PC-3 (cell line): ENCODE measurements at regions not wholly inside any gene's neighbourhood (a gene's known extent, or its start where the extent isn't known, plus 50 kb on each side); places are given as distances from the start of the nearest gene placed in this dataset.

ENCODE experiments used
- ATAC-seq: fragments of 200-7000 bp; cut with Tn5 transposase; 2 replicates; pipeline ENCODE4 v1.9.1; 2020; ENCODE audit warnings: mild to moderate bottlenecking, moderate library complexity
- BruUV-seq: library from RNA; stranded (reverse); fragments of 400-500 nt; replicated peaks from 2 replicates; lab custom pipeline; 2021; lab: Mats Ljungman, UMichigan
- CTCF ChIA-PET: fragments of 300-600 bp; sonication (Branson Sonifier 250); formaldehyde crosslinking; loops from one replicate; lab custom pipeline; 2022; ENCODE audit warnings: antibody characterized with exemption; lab: Charles Lee
- POLR2A ChIA-PET: fragments of 300-600 bp; sonication (Branson Sonifier 250); formaldehyde crosslinking; loops from one replicate; lab custom pipeline; 2022; ENCODE audit warnings: antibody characterized with exemption; ENCODE audit not compliant: unreplicated experiment; lab: Charles Lee
- DNase-seq: peaks from one replicate; pipeline ENCODE4 v3.0.0-alpha.2; 2015
- H2AFZ ChIP-seq: fragments of 300-600 bp; sonication (generic); 2 replicates; pipeline ENCODE4 v1.6.0; 2016; ENCODE audit warnings: antibody characterized with exemption, low read length
- H3F3A ChIP-seq: fragments of 300-600 bp; sonication (generic); one replicate; pipeline ENCODE4 v1.6.0; 2017; ENCODE audit warnings: antibody characterized with exemption, low read length, control low read depth, mild to moderate bottlenecking; ENCODE audit not compliant: unreplicated experiment
- H3K27ac ChIP-seq: fragments of 300-600 bp; sonication (generic); 2 replicates; pipeline ENCODE4 v1.5.1; 2016; ENCODE audit warnings: mild to moderate bottlenecking, low read length
- H3K27me3 ChIP-seq: fragments of 300-600 bp; sonication (generic); 2 replicates; pipeline ENCODE4 v1.6.1; 2016; ENCODE audit warnings: low read length, mixed read lengths
- H3K36me3 ChIP-seq: fragments of 300-600 bp; sonication (generic); 2 replicates; pipeline ENCODE4 v1.6.1; 2016; ENCODE audit warnings: low read depth, mixed run types, low read length, mixed read lengths
- H3K4me1 ChIP-seq: fragments of 300-600 bp; sonication (generic); 2 replicates; pipeline ENCODE4 v1.5.1; 2016; ENCODE audit warnings: low read length; ENCODE audit not compliant: insufficient read depth
- H3K4me2 ChIP-seq: fragments of 300-600 bp; sonication (generic); 2 replicates; pipeline ENCODE4 v1.6.0; 2016; ENCODE audit warnings: low read length
- H3K4me3 ChIP-seq: fragments of 300-600 bp; sonication (generic); 2 replicates; pipeline ENCODE4 v1.5.1; 2016; ENCODE audit warnings: mild to moderate bottlenecking, low read length, mixed read lengths
- H3K79me2 ChIP-seq: fragments of 300-600 bp; sonication (generic); 2 replicates; pipeline ENCODE4 v1.6.1; 2017; ENCODE audit warnings: low read length, mixed read lengths
- H3K9ac ChIP-seq: fragments of 300-600 bp; sonication (generic); 2 replicates; pipeline ENCODE4 v1.6.0; 2016; ENCODE audit warnings: mild to moderate bottlenecking, low read length
- H3K9me2 ChIP-seq: fragments of 300-600 bp; sonication (generic); replicated peaks from 2 replicates; pipeline ENCODE4 v1.6.1; 2016; ENCODE audit warnings: mixed run types, low read length, mixed read lengths
- H3K9me3 ChIP-seq: fragments of 300-600 bp; sonication (generic); 2 replicates; pipeline ENCODE4 v1.6.1; 2016; ENCODE audit warnings: low read length, mixed read lengths
- H4K20me1 ChIP-seq: fragments of 300-600 bp; sonication (generic); 2 replicates; pipeline ENCODE4 v1.6.1; 2016; ENCODE audit warnings: low read length, mixed read lengths
- EZH2 ChIP-seq: fragments of 300-600 bp; sonication (generic); IDR thresholded peaks from one replicate; pipeline ENCODE4 v1.6.1; 2017; ENCODE audit warnings: antibody characterized with exemption, mild to moderate bottlenecking, low read length; ENCODE audit not compliant: unreplicated experiment
- EZH2phosphoT487 ChIP-seq: fragments of 300-600 bp; sonication (generic); IDR thresholded peaks from 2 replicates; pipeline ENCODE4 v1.6.1; 2018; ENCODE audit warnings: mild to moderate bottlenecking, antibody characterized with exemption, low read length, borderline replicate concordance
- intact Hi-C: fragments of 100-400 bp; cut with micrococcal nuclease; formaldehyde crosslinking; loops from 2 replicates; pipeline ENCODE4 v1.9.0; 2023
- TF ChIP-seq, protein P1 (sequence below): fragments of 300-600 bp; sonication (generic); conservative IDR thresholded peaks from 2 replicates; pipeline ENCODE4 v1.5.1; 2017; ENCODE audit warnings: antibody characterized with exemption, low read depth, mild to moderate bottlenecking, low read length

DNA sequence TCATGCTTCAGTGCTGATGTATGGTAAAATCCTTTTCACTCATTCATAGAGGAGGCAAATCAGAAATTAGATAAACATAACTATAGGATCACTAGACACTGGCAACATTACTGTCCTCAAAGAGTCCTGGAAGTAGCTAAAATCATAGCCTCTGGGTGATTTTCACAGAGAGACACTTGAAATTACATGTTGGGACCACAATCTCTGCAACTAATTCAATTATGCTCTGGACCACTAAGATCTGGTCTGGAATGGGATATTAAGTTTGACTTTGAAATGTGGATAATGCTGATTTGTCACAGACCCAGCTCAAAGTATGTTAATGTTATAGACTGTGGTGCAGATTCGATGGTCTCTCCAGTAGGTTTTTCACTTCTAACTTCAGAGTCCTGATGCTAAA, 214.6 kb upstream of the CCNH start:
- Histone ChIP-seq H3K4me3 (no peak overlapping the region), H3K27ac (no peak overlapping the region), H2AFZ (no peak overlapping the region), H4K20me1 (no peaks in the 10 kb centered on the region), H3K27me3 (peaks cover 25% of the 10 kb centered on the region), H3K36me3 (no peaks in the 10 kb centered on the region), H3F3A (no peaks in the 10 kb centered on the region), H3K79me2 (no peaks in the 10 kb centered on the region), H3K9me2 (no peaks in the 10 kb centered on the region), H3K4me1 (no peaks in the 10 kb centered on the region), H3K9me3 (no peaks in the 10 kb centered on the region), H3K4me2 (no peak overlapping the region), H3K9ac (no peak overlapping the region)
- TF ChIP-seq EZH2, result no peak
- TF ChIP-seq, protein P1, sequence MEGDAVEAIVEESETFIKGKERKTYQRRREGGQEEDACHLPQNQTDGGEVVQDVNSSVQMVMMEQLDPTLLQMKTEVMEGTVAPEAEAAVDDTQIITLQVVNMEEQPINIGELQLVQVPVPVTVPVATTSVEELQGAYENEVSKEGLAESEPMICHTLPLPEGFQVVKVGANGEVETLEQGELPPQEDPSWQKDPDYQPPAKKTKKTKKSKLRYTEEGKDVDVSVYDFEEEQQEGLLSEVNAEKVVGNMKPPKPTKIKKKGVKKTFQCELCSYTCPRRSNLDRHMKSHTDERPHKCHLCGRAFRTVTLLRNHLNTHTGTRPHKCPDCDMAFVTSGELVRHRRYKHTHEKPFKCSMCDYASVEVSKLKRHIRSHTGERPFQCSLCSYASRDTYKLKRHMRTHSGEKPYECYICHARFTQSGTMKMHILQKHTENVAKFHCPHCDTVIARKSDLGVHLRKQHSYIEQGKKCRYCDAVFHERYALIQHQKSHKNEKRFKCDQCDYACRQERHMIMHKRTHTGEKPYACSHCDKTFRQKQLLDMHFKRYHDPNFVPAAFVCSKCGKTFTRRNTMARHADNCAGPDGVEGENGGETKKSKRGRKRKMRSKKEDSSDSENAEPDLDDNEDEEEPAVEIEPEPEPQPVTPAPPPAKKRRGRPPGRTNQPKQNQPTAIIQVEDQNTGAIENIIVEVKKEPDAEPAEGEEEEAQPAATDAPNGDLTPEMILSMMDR, result no peak
- no peak for TF ChIP-seq EZH2phosphoT487
- intact Hi-C loops, result no loop called here
- ATAC-seq, result no peak
- no TSS peak for BruUV-seq
- no peak for DNase-seq
- POLR2A ChIA-PET, result no interaction called here
- CTCF ChIA-PET, result no interaction called here

DNA sequence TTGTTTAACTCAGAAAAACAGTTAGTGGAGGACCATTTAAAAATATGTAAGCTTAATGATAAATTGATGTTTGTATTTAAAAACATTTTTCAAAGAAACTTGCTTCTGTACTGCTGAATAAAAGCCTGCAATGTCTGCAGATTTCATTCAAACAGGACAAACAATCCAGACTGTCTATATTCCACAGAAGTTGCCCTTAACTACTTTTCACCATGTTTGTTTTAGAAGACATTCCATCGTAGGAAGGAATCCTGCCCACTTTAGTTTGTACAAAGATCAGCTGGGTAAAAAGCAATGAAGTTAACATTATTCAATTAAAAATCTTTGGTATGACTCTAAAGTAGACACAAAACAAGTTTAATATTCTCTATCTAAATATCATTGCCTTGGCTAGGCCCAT, 195.7 kb upstream of the CCNH start:
- CTCF ChIA-PET, result interaction anchor here (0.5 to 0.7 kb wide), 2 partner anchors 9 to 173 kb away, joined by 3 to 4 read pairs; no protein-coding TSS in a partner anchor

DNA sequence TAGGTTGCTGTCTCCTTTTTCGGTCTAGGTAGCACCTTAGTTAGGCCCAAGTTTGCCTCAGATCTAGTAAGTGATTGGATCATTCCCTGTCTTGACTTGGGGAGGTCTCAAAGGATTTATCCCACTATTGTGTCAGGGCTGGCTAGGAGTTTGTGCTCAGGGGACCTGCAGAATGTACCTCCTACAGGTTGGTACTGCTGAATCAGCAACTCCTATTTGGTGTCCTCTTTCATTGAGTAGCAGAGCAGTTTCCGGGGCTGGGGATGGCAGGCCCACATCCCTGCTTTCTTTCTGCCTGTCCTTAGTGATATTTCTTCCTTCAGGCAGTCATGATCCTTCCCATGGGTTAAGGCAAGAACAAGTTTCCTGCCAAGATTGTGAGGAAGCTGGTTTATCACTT, 192.9 kb upstream of the CCNH start:
- no peaks in the 10 kb centered on the region for H3K9me3 ChIP-seq
- DNase-seq, result no peak
- H4K20me1 ChIP-seq, result no peaks in the 10 kb centered on the region
- POLR2A ChIA-PET, result no interaction called here
- no peak for ATAC-seq
- no peaks in the 10 kb centered on the region for H3K79me2 ChIP-seq
- H3K4me1 ChIP-seq, result no peaks in the 10 kb centered on the region
- no peaks in the 10 kb centered on the region for H3F3A ChIP-seq
- CTCF ChIA-PET, result no interaction called here
- no peak overlapping the region for H2AFZ ChIP-seq
- H3K36me3 ChIP-seq, result no peaks in the 10 kb centered on the region
- no peaks in the 10 kb centered on the region for H3K9me2 ChIP-seq
- no peaks in the 10 kb centered on the region for H3K27me3 ChIP-seq
- no peak overlapping the region for H3K4me3 ChIP-seq
- no peak for TF ChIP-seq EZH2phosphoT487
- TF ChIP-seq EZH2, result no peak
- no peak overlapping the region for H3K27ac ChIP-seq
- intact Hi-C loops, result no loop called here
- H3K4me2 ChIP-seq, result no peak overlapping the region
- BruUV-seq, result no TSS peak
- no peak overlapping the region for H3K9ac ChIP-seq

More for the DNA sequence above, 195.7 kb upstream of the CCNH start:
- TF ChIP-seq EZH2 (no peak), EZH2phosphoT487 (no peak)
- TF ChIP-seq, protein P1, result no peak
- Histone ChIP-seq H3K4me2 (no peak overlapping the region), H3K9ac (no peak overlapping the region), H3F3A (no peaks in the 10 kb centered on the region), H3K27ac (no peak overlapping the region), H2AFZ (no peak overlapping the region), H3K27me3 (no peaks in the 10 kb centered on the region; the same call in 1 of the 2 replicates), H3K79me2 (no peaks in the 10 kb centered on the region), H3K9me3 (no peaks in the 10 kb centered on the region), H3K4me3 (no peak overlapping the region), H3K36me3 (no peaks in the 10 kb centered on the region), H3K9me2 (no peaks in the 10 kb centered on the region), H4K20me1 (no peaks in the 10 kb centered on the region), H3K4me1 (no peaks in the 10 kb centered on the region)
- DNase-seq, result no peak
- no TSS peak for BruUV-seq
- intact Hi-C loops, result no loop called here
- ATAC-seq, result no peak
- POLR2A ChIA-PET, result no interaction called here
